NOMO-1 (cell line): ENCODE measurements at regions not wholly inside any gene's neighbourhood (a gene's known extent, or its start where the extent isn't known, plus 50 kb on each side); places are given as distances from the start of the nearest gene placed in this dataset.
"Not testable (repeated sequence)": the region's sequence is repeated elsewhere in the genome, so short reads cannot be mapped to it uniquely, and the experiment has no call there.

Source experiments
- DNase-seq, 2 experiments: peaks; one replicate each; lab custom pipeline; 2025; ENCODE audit not compliant: unreplicated experiment in 2 of 2; lab: John Stamatoyannopoulos, UW

GRCh38 chr7:145151676-145152075, 315.8 kb upstream of the TPK1 start:
- DNase-seq: no peak

- no peak for DNase-seq
Measured at GRCh38 chr7:145147865-145148264, 312.0 kb upstream of the TPK1 start.

GRCh38 chr7:145143685-145144084, 307.8 kb upstream of the TPK1 start:
- DNase-seq: no peak

GRCh38 chr7:145134377-145134776, 298.5 kb upstream of the TPK1 start:
- no peak for DNase-seq

- DNase-seq: no peak
Measured at GRCh38 chr7:145123502-145123901, 287.6 kb upstream of the TPK1 start.

GRCh38 chr7:145106001-145106400, 270.1 kb upstream of the TPK1 start:
- DNase-seq: no peak

- DNase-seq: no peak
Measured at GRCh38 chr7:145105561-145105960, 269.7 kb upstream of the TPK1 start.

- no peak for DNase-seq
Measured at GRCh38 chr7:145104400-145104799, 268.5 kb upstream of the TPK1 start.

- DNase-seq: not testable (repeated sequence)
Measured at GRCh38 chr7:145102199-145102598, 266.3 kb upstream of the TPK1 start.

- no peak for DNase-seq
Measured at GRCh38 chr7:145092766-145093165, 256.9 kb upstream of the TPK1 start.

- no peak for DNase-seq
Measured at GRCh38 chr7:145088111-145088745, 252.4 kb upstream of the TPK1 start.

GRCh38 chr7:145082366-145083161, 246.7 kb upstream of the TPK1 start:
- no peak for DNase-seq

- DNase-seq: no peak
Measured at GRCh38 chr7:145065473-145065872, 229.6 kb upstream of the TPK1 start.

GRCh38 chr7:145064114-145064513, 228.3 kb upstream of the TPK1 start:
- DNase-seq: no peak

GRCh38 chr7:145053781-145054180, 217.9 kb upstream of the TPK1 start:
- no peak for DNase-seq

- no peak for DNase-seq
Measured at GRCh38 chr7:145050415-145050814, 214.6 kb upstream of the TPK1 start.

GRCh38 chr7:145036604-145037405, 201.0 kb upstream of the TPK1 start:
- DNase-seq: peak in 1 of 2 experiments; percentile 3

GRCh38 chr7:145031162-145031561, 195.3 kb upstream of the TPK1 start:
- no peak for DNase-seq

- DNase-seq: no peak
Measured at GRCh38 chr7:145030754-145031153, 194.9 kb upstream of the TPK1 start.

GRCh38 chr7:145020454-145020853, 184.6 kb upstream of the TPK1 start:
- DNase-seq: no peak

GRCh38 chr7:145016068-145016467, 180.2 kb upstream of the TPK1 start:
- DNase-seq: peak in 1 of 2 experiments; percentile 1
